Gastrocnemius medialis (tissue), 4 donors: ENCODE measurements at regions not wholly inside any gene's neighbourhood (a gene's known extent, or its start where the extent isn't known, plus 50 kb on each side); places are given as distances from the start of the nearest gene placed in this dataset.

Experiments used
- ATAC-seq, 2 donors: fragments of 150-250 bp; one replicate each; pipeline ENCODE4 v1.9.1; 2016
- DNase-seq, 2 donors: peaks; one replicate each; pipeline ENCODE4 v3.0.0-alpha.2; 2019
- H3K27ac ChIP-seq, 4 donors: fragments of 200-600 bp; sonication (generic); 1 replicate in 1 of 4; 2 replicates in 3 of 4; pipeline ENCODE4 v1.5.1; 2016 to 2018; ENCODE audit warnings: mild to moderate bottlenecking in 2 of 4, moderate library complexity in 1 of 4
- H3K27me3 ChIP-seq, 3 donors: fragments of 200-600 bp; sonication (generic) in 2 of 3; 1 replicate in 1 of 3; 2 replicates in 2 of 3; pipeline versions ENCODE4 v1.5.1 to v1.6.0; 2016 to 2019; ENCODE audit warnings: mild to moderate bottlenecking in 1 of 3, moderate library complexity in 1 of 3
- H3K36me3 ChIP-seq, 2 donors: fragments of 200-600 bp; sonication (generic) in 1 of 2; one replicate each; pipeline ENCODE4 v1.5.1; 2017 to 2018
- H3K4me1 ChIP-seq, 2 donors: fragments of 200-600 bp; sonication (generic) in 1 of 2; one replicate each; pipeline ENCODE4 v1.5.1; 2016 to 2017; ENCODE audit warnings: mild to moderate bottlenecking in 2 of 2
- H3K4me3 ChIP-seq, 4 donors: fragments of 200-600 bp; sonication (generic) in 3 of 4; 1 replicate in 1 of 4; 2 replicates in 3 of 4; pipeline ENCODE4 v1.5.1; 2016 to 2019; ENCODE audit warnings: mild to moderate bottlenecking in 2 of 4
- H3K9me3 ChIP-seq, 3 donors: fragments of 200-600 bp; sonication (generic) in 2 of 3; 1 replicate in 1 of 3; 2 replicates in 2 of 3; pipeline ENCODE4 v1.5.1; 2016 to 2019
- POLR2A ChIP-seq, 2 donors: fragments of 450-650 bp; IDR thresholded peaks; one replicate each; pipeline ENCODE4 v1.6.1; 2017; ENCODE audit warnings: antibody characterized with exemption in 2 of 2, mild to moderate bottlenecking in 2 of 2, moderate library complexity in 2 of 2
- in situ Hi-C, 4 donors: fragments of 200-750 bp; cut with MboI; loops; one replicate each; pipeline versions ENCODE4 v1.15.0 to v1.8.0; 2017; ENCODE audit warnings: low sequenced_read_pairs in 4 of 4
- intact Hi-C: fragments of 100-400 bp; cut with DNase I; formaldehyde crosslinking; loops from one replicate; pipeline ENCODE4 v1.15.1; 2023; ENCODE audit warnings: low total_unique reads
- TF ChIP-seq, protein P1 (sequence below), 5 experiments: fragments of 450-650 bp in 3 of 5; fragments of 200-600 bp in 2 of 5; sonication (generic) in 2 of 5; IDR thresholded peaks in 4 of 5; conservative IDR thresholded peaks in 1 of 5; 1 replicate in 4 of 5; 2 replicates in 1 of 5; pipeline ENCODE4 v1.5.1; 2016 to 2019; ENCODE audit warnings: antibody characterized with exemption in 5 of 5, mild to moderate bottlenecking in 3 of 5, moderate library complexity in 3 of 5

DNA sequence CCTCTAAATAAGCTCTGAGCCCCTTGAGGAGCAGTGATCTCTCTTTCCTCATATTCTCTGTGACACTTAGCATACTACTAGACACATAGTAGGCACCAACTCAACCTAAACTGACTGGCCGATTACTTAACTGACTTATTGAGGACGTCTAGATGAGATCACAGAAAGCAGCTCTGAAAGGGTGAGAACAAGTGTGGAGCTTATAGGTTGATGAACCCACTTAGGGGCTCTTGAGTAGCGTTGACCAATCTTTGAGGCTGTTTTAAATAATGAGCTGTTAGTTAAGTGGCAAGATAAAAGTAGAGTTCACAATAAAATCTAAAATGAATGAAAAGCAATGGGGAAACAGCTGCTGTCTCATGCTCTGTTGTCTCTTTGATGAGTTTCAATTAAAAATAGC, 124.7 kb upstream of the TNPO1 start:
- intact Hi-C loops, result no loop called here
- H3K27ac ChIP-seq, result no peak overlapping the region
- no peak overlapping the region for H3K4me3 ChIP-seq

DNA sequence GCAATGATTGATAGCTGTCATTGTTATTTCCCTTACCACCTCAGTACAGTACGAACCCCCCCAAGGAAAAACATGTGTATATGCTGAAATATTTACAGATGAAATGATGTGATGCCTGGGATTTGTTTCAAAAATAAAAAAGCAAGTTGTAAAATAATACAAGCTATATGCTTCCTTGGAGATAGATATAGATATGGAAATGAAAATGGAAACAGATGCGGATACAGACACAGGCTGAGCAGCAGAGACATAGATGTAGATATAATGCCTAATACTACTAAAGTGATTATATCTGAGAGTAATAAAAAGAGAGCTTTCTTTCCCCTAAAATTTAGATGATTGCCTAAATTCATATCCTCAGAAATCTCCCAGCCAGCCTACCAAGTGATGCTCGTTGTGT, 127.5 kb upstream of the TNPO1 start:
- Histone ChIP-seq H3K27ac (no peak overlapping the region), H3K9me3 (no peaks in the 10 kb centered on the region), H3K4me1 (no peaks in the 10 kb centered on the region), H3K4me3 (no peak overlapping the region), H3K36me3 (no peaks in the 10 kb centered on the region), H3K27me3 (no peaks in the 10 kb centered on the region)
- TF ChIP-seq, protein P1, sequence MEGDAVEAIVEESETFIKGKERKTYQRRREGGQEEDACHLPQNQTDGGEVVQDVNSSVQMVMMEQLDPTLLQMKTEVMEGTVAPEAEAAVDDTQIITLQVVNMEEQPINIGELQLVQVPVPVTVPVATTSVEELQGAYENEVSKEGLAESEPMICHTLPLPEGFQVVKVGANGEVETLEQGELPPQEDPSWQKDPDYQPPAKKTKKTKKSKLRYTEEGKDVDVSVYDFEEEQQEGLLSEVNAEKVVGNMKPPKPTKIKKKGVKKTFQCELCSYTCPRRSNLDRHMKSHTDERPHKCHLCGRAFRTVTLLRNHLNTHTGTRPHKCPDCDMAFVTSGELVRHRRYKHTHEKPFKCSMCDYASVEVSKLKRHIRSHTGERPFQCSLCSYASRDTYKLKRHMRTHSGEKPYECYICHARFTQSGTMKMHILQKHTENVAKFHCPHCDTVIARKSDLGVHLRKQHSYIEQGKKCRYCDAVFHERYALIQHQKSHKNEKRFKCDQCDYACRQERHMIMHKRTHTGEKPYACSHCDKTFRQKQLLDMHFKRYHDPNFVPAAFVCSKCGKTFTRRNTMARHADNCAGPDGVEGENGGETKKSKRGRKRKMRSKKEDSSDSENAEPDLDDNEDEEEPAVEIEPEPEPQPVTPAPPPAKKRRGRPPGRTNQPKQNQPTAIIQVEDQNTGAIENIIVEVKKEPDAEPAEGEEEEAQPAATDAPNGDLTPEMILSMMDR (IDR thresholded peaks at IDR 0.05 in 4 of 5, conservative IDR thresholded peaks at IDR 0.05 in 1 of 5), result no peak
- TF ChIP-seq POLR2A (IDR thresholded peaks at IDR 0.05), result no peak
- ATAC-seq, result no peak
- in situ Hi-C loops, result no loop called here
- DNase-seq, result no peak
- intact Hi-C loops, result no loop called here

More for the DNA sequence above, 124.7 kb upstream of the TNPO1 start:
- Histone ChIP-seq H3K4me1 (no peaks in the 10 kb centered on the region), H3K9me3 (no peaks in the 10 kb centered on the region), H3K27me3 (no peaks in the 10 kb centered on the region), H3K36me3 (no peaks in the 10 kb centered on the region)
- ATAC-seq (no peak), DNase-seq (no peak)
- in situ Hi-C loops, result no loop called here
- TF ChIP-seq, protein P1 (IDR thresholded peaks at IDR 0.05 in 4 of 5, conservative IDR thresholded peaks at IDR 0.05 in 1 of 5), result no peak
- TF ChIP-seq POLR2A (IDR thresholded peaks at IDR 0.05), result no peak

DNA sequence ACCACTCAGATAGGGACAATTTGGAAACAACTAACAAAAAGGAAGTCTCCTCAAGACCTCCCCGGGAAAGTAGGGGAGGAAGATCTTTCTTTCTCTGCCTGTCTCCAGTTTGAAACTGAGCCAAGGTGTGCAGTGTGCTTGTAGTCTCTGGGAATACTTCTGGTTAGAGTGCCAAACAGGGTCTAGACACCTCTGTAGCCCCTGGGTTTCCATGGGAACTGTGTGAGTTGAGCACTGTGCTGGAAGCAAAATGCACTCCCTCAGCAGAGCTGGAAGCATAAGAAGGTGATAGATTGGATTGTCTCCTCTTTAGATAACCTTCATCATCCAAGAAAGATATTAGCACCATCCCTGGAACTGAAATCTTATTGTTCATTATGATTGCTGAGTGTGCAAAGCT, 129.2 kb upstream of the TNPO1 start:
- H3K9me3 ChIP-seq, result no peaks in the 10 kb centered on the region
- H3K27ac ChIP-seq, result no peak overlapping the region
- H3K4me3 ChIP-seq, result no peak overlapping the region
- ATAC-seq, result no peak
- H3K36me3 ChIP-seq, result no peaks in the 10 kb centered on the region
- TF ChIP-seq POLR2A (IDR thresholded peaks at IDR 0.05), result no peak
- TF ChIP-seq, protein P1 (IDR thresholded peaks at IDR 0.05 in 4 of 5, conservative IDR thresholded peaks at IDR 0.05 in 1 of 5), result no peak
- no peaks in the 10 kb centered on the region for H3K4me1 ChIP-seq
- intact Hi-C loops, result no loop called here
- H3K27me3 ChIP-seq, result no peaks in the 10 kb centered on the region
- no peak for DNase-seq
- in situ Hi-C loops, result no loop called here

DNA sequence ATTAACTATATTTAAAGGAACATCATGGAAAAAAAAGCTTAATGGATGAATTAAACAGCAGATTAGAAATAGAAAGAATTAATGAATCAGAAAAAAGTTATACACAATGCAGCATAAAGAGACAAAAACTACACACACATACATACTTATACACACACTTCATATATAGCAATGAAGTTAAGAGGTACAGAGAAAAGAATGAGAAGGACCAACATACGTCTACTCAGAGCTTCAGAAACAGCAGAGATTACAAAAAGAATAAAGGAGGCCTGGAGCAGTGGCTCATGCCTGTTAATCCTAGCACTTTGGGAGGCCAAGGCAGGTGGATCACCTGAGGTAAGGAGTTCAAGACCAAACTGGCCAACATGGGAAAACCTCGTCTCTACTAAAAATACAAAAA, 133.9 kb upstream of the TNPO1 start:
- Histone ChIP-seq H3K4me1 (no peaks in the 10 kb centered on the region), H3K36me3 (no peaks in the 10 kb centered on the region), H3K9me3 (no peaks in the 10 kb centered on the region), H3K4me3 (no peak overlapping the region), H3K27ac (no peak overlapping the region), H3K27me3 (no peaks in the 10 kb centered on the region)
- intact Hi-C loops (no loop called here), in situ Hi-C loops (no loop called here)
- DNase-seq (no peak), ATAC-seq (no peak)
- TF ChIP-seq, protein P1 (IDR thresholded peaks at IDR 0.05 in 4 of 5, conservative IDR thresholded peaks at IDR 0.05 in 1 of 5), result no peak
- no peak for TF ChIP-seq POLR2A (IDR thresholded peaks at IDR 0.05)

DNA sequence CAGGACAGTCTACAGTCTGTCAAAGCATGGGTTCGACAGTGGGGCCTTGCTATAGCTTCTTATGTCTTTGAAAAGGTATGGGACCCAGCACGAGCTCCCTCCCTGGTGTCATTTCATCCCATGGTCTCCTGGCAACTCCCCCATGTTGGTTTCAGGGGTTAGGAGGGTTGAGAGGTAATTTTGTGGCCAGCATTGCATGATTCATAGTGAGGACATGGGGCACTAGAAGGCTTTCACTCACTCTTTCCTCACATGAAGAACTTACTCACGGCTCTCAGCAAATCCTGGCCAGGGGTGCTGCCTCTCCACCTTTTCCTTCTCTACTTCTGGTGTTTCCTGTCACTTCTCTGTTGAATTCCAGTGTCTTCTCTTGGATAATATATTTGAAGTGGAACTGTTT, 134.7 kb upstream of the TNPO1 start:
- H3K27me3 ChIP-seq, result no peaks in the 10 kb centered on the region
- no peak overlapping the region for H3K4me3 ChIP-seq
- in situ Hi-C loops (no loop called here), intact Hi-C loops (no loop called here)
- TF ChIP-seq, protein P1 (IDR thresholded peaks at IDR 0.05 in 4 of 5, conservative IDR thresholded peaks at IDR 0.05 in 1 of 5), result no peak
- no peak for TF ChIP-seq POLR2A (IDR thresholded peaks at IDR 0.05)
- H3K27ac ChIP-seq, result no peak overlapping the region
- H3K9me3 ChIP-seq, result no peaks in the 10 kb centered on the region
- H3K36me3 ChIP-seq, result no peaks in the 10 kb centered on the region
- no peaks in the 10 kb centered on the region for H3K4me1 ChIP-seq
- no peak for ATAC-seq
- no peak for DNase-seq
